ENCODE measurements at regions not wholly inside any gene's neighbourhood (a gene's known extent, or its start where the extent isn't known, plus 50 kb on each side); places are given as distances from the start of the nearest gene placed in this dataset.

GRCh38 chr6:163940705-163941623 is 526.4 kb downstream of the QKI start:
- no peak for DNase-seq

- no peak for DNase-seq
These were observed 522.6 kb downstream of the QKI start for GRCh38 chr6:163937071-163937470.

- no peak for DNase-seq
These were observed 520.7 kb downstream of the QKI start for GRCh38 chr6:163935158-163935762.

DNA sequence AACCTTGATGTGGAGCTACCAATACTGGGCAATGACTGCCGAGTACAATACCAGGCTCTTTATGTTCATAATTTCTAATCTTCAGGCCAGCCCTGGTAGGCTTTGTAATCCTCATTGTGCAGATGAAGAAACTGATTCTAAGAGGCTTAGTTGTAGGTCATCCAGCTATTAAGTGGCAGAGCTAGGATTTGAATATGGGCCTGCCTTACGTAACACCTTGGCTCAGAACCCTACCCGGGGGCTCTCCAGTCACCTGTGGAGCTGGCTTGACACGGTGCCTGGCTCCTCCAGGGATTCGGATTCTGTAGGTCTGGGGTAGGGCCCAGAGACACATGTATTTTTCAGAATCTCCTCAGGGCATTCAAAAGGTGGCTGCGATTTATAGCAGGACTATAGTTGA is 515.5 kb downstream of the QKI start:
- DNase-seq = no peak

DNA sequence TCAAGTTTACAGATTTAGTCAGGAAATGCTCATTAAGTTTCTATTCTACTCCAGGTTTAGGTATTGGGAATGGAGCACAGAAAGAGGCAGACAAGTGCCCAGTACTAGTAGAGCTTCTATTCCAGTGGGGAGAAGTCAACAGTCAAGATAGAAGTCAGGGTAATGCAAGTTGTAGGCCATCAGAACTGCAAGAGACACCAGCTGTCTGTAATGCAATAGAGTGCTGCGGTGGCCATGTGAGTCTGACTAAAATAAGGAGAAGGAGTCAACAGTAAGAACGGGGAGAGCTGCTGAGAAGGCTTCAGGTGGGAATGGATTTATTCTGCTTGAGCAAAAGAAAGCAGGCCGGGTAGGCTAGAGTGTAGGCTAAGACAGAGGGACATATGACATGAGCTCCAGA is 515.0 kb downstream of the QKI start:
- no peak for DNase-seq

- DNase-seq = no peak
These were observed 512.1 kb downstream of the QKI start for GRCh38 chr6:163926642-163927041.

- DNase-seq = no peak
These were observed 511.3 kb downstream of the QKI start for GRCh38 chr6:163925839-163926238.

GRCh38 chr6:163923658-163924411 is 509.3 kb downstream of the QKI start:
- no peak for DNase-seq

GRCh38 chr6:163922562-163922961 is 508.0 kb downstream of the QKI start:
- no peak for DNase-seq

DNA sequence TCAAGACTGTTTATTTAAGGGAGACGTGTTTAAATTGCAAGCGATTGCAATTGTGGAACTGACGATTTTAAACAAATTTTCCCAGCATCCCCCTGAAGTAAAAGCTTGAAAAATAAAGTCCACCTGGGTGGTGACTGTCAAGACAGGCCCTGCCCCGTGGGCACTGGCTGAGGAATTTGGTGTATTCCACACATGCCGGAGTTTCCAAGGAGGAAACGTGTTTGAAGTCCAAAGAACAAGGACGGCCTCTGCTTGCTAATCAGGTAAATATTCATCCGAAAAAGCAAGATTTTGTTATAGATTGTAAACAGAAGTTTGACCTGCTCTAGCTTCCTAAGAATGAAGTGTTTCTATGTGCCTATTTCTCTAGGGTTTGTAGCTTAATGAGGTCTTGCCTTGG is 505.1 kb downstream of the QKI start:
- DNase-seq = no peak

- DNase-seq = no peak
These were observed 502.0 kb downstream of the QKI start for GRCh38 chr6:163916315-163917081.

DNA sequence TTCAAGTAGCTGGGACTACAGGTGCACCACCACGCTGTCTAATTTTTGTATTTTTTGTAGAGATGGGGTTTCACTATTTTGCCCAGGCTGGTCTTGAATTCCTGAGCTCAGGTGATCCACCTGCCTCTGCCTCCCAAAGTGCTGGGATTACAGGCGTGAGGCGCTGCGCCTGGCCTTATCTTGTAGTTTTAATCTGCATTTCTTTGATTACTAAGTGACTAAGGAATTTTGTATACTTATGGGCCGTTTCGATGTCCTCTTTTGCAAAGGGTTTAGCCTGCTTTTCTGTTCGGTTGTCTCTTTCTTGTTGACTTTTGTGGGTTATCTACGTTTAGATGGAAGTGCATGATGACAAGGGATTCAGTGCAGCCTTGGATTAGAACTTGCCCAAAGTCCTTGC is 500.6 kb downstream of the QKI start:
- DNase-seq = no peak

GRCh38 chr6:163913045-163913444 is 498.5 kb downstream of the QKI start:
- DNase-seq = no peak

DNA sequence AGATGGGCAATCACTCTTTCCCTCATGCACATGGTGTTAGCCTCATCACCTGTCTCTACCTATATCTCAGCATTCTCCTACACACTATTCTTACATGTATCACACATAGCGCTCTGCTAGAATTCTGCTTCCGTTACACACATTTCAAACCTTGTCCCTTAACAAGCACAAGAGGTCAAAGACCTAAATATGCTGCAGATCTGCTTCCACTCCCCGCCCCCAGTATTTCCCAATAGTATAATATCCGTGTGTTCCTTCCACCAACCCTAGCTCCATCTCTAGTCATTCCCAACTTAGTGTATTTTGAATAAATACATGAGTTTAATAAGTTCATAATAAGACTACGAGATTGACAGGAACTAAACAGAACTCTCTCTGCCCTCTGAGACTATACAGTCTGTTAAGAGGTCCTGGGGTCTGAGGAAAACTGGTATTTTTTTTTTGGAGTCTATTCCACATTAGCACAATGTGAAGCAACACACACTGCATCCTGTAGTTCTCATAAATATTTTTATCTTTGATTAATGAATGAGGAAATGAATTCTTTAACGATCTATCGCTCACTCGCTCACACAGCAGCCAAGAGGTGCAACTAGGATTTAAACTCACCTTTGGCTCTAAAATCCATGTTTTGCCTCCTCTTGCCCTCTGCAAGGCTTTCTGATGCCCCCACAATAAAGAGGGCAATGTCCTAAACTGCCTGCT is 491.6 kb downstream of the QKI start:
- no peak for DNase-seq

DNA sequence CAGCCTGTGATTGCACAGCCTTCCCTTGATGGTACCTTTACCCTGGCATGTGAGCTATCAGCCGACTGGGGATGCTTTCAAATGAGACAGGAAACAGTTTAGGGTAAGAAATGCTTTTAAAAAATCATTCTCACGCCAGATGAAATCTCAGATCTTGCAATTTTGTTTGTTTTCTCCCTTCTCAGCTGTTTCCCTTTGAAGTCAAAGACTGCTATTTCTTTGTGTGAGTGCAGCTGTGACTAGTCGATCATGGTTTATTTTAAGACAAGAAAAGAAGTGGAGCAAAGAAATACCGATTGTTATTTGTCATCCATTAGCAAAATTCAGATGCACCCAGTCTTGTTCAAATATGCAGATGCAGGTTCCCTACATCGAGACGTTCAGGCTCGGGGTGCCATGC is 489.7 kb downstream of the QKI start:
- no peak for DNase-seq

GRCh38 chr6:163903541-163903940 is 489.0 kb downstream of the QKI start:
- DNase-seq = no peak

DNA sequence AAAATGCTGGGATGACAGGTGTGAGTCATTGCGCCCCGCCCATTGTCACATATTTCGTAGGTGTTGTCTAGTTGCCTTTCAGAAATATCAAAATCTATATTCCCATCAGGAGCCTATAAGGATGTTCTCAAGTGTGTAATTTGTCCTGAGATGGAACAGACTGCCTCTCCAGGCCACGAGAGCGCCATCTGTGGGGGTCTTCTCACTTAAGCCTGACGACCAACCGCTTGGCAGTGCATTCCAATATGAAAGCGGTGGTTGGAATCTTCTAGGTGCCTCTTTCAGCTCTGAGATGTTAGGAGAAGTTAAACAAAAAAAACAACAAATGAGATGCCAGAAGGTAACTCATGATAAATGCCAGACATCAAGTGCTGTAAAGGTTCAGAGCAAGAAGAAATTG is 488.5 kb downstream of the QKI start:
- no peak for DNase-seq

- DNase-seq = no peak
These were observed 487.2 kb downstream of the QKI start for GRCh38 chr6:163901681-163902080.

DNA sequence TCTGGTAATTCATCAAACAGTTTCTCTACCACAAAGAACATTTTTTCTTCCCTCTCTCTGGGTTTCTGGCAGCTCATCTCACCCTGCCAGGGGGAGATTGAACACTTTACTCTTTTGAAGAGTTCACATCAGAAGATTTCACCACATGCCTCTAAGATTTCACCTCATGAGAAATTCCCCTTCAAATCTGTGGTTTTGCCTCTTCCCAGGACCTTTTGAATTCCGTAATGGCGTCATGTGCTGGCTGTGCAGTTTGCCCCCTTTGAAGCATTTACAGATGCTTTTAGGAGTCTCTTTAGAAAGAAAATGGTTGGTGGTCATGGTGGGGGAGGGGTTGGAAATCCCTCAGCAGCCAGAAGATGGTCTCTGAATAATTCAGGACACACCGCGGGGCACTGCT is 486.1 kb downstream of the QKI start:
- no peak for DNase-seq

DNA sequence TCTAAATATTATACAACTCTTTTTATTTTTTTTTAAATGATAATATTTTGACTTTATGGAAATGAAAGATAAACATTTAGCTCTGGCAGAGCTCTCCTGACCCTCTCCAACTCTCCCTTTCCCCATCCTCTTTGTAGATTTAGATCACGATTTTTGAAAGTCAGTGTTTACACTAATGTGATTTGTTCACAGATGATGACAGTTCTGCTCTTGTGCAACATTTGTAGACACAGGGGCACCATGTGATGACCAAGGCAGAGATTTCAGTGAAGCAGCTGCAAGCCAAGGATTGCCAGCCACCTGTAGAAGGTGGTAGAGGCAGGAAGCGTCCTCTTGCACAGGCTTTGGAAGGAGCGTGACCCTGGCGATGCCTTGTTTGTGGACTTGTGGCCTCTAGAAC is 483.2 kb downstream of the QKI start:
- no peak for DNase-seq

GRCh38 chr6:163897030-163897429 is 482.5 kb downstream of the QKI start:
- DNase-seq = no peak

- DNase-seq = no peak
These were observed 480.6 kb downstream of the QKI start for GRCh38 chr6:163895162-163895561.
